ENCODE measurements at regions not wholly inside any gene's neighbourhood (a gene's known extent, or its start where the extent isn't known, plus 50 kb on each side); places are given as distances from the start of the nearest gene placed in this dataset.

DNA sequence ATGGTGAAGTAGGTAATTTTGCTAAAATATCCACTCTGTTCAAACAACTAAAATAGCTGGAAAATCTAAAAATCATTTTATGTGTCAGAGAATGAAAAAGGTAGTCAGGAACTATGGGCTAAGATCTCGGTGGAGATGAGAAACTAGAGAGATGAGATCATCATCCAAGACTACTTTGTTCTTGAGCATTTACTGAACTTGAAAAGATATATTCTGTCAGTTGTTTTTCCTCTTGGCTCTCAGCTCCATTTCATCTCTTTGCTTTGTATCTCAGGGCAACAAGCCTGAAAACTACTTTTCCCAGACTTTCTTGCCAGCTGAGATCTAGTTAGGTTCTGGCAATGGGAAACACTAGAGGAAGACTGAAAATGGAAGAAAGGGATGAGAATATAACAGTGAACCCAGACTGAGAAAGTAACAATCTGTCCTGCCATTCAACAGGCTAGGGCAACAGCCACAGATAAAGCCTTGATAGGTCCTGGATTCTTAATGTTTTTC, 346.2 kb upstream of the MEX3C start:
- no peaks in the 10 kb centered on the region for H3K4me1 ChIP-seq (ENCODE audit: control insufficient read depth in 5 of 5, insufficient read depth in 5 of 5, low read length in 5 of 5)
- no peaks in the 10 kb centered on the region for H3K36me3 ChIP-seq (ENCODE audit: control insufficient read depth in 4 of 4, insufficient read depth in 4 of 4, low read length in 4 of 4)
- WGBS, 2 donors, result 70 to 72% methylated on average over 1 of the region's 1 CpG
- ATAC-seq (ENCODE audit: insufficient read depth, low FRiP score) (no peak), DNase-seq (peak in 1 of 3 donors; percentile 3)
- no peak overlapping the region for H3K27ac ChIP-seq (ENCODE audit: low read depth in 1 of 2, low read length in 1 of 2)
- TF ChIP-seq, protein P1, sequence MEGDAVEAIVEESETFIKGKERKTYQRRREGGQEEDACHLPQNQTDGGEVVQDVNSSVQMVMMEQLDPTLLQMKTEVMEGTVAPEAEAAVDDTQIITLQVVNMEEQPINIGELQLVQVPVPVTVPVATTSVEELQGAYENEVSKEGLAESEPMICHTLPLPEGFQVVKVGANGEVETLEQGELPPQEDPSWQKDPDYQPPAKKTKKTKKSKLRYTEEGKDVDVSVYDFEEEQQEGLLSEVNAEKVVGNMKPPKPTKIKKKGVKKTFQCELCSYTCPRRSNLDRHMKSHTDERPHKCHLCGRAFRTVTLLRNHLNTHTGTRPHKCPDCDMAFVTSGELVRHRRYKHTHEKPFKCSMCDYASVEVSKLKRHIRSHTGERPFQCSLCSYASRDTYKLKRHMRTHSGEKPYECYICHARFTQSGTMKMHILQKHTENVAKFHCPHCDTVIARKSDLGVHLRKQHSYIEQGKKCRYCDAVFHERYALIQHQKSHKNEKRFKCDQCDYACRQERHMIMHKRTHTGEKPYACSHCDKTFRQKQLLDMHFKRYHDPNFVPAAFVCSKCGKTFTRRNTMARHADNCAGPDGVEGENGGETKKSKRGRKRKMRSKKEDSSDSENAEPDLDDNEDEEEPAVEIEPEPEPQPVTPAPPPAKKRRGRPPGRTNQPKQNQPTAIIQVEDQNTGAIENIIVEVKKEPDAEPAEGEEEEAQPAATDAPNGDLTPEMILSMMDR (IDR thresholded peaks at IDR 0.05; ENCODE audit: control extremely low read depth, extremely low read depth), result no peak
- H3K9me3 ChIP-seq (ENCODE audit: control insufficient read depth in 4 of 4, insufficient read depth in 3 of 4, low read length in 3 of 4), result peaks cover 0 to 4% (median 0%) of the 10 kb centered on the region in 4 donors
- no peak overlapping the region for H3K4me3 ChIP-seq
- H3K9ac ChIP-seq (ENCODE audit: insufficient read depth in 1 of 2, low read length in 2 of 2), result no peak overlapping the region
- no peaks in the 10 kb centered on the region for H3K27me3 ChIP-seq (ENCODE audit: control insufficient read depth in 3 of 3, insufficient read depth in 3 of 3, low read length in 2 of 3)

GRCh38 chr18:51545446-51545845, 348.0 kb upstream of the MEX3C start:
- TF ChIP-seq, protein P1 (IDR thresholded peaks at IDR 0.05; ENCODE audit: control extremely low read depth, extremely low read depth), result no peak
- no peak for ATAC-seq (ENCODE audit: insufficient read depth, low FRiP score)
- no peak overlapping the region for H3K9ac ChIP-seq (ENCODE audit: insufficient read depth in 1 of 2, low read length in 2 of 2)
- WGBS, 2 donors, result 86 to 91% methylated on average over 4 of the region's 4 CpGs
- no peaks in the 10 kb centered on the region for H3K4me1 ChIP-seq (ENCODE audit: control insufficient read depth in 5 of 5, insufficient read depth in 5 of 5, low read length in 5 of 5)
- no peak for DNase-seq
- H3K27me3 ChIP-seq (ENCODE audit: control insufficient read depth in 3 of 3, insufficient read depth in 3 of 3, low read length in 2 of 3), result no peaks in the 10 kb centered on the region
- peaks cover 0 to 4% (median 0%) of the 10 kb centered on the region in 4 donors for H3K9me3 ChIP-seq (ENCODE audit: control insufficient read depth in 4 of 4, insufficient read depth in 3 of 4, low read length in 3 of 4)
- no peaks in the 10 kb centered on the region for H3K36me3 ChIP-seq (ENCODE audit: control insufficient read depth in 4 of 4, insufficient read depth in 4 of 4, low read length in 4 of 4)
- H3K27ac ChIP-seq (ENCODE audit: low read depth in 1 of 2, low read length in 1 of 2), result no peak overlapping the region
- H3K4me3 ChIP-seq, result no peak overlapping the region

DNA sequence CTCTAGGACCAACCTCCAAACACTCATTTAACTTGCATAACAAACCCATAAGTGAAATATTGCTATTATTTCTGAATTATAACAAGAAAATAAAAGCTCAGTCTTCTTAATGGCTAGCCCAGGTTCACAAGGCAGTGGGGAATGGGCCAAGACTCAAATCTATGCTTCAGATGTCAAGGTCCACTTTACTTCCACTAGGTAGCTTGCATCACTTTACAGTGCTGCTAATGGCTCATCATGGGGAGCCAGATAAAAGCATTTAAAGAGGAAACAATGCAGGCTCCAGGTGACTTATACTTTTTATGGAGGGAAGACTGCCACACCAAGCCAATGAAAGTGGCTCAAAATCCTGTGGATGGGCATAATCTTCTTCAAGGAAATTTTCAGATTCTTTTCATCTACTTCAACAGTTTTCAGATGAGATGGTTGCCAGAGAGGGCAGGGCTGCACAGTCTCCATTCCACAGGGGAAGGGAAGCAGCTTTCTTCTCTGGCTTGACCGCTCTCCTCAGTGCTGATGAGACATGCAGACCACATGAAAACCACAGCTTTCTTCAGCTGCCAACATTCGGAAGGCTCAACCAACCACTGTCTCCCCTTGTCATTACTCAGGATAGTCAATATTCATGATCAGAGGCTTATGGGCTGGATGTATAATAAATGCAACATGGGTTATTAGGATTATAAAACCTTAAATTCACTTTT, 361.9 kb upstream of the MEX3C start:
- Histone ChIP-seq H3K4me1 (ENCODE audit: control insufficient read depth in 5 of 5, insufficient read depth in 5 of 5, low read length in 5 of 5) (no peaks in the 10 kb centered on the region), H3K27ac (ENCODE audit: low read depth in 1 of 2, low read length in 1 of 2) (no peak overlapping the region), H3K9me3 (ENCODE audit: control insufficient read depth in 4 of 4, insufficient read depth in 3 of 4, low read length in 3 of 4) (peaks cover 0 to 6% (median 0%) of the 10 kb centered on the region in 4 donors), H3K27me3 (ENCODE audit: control insufficient read depth in 3 of 3, insufficient read depth in 3 of 3, low read length in 2 of 3) (no peaks in the 10 kb centered on the region), H3K4me3 (no peak overlapping the region), H3K36me3 (ENCODE audit: control insufficient read depth in 4 of 4, insufficient read depth in 4 of 4, low read length in 4 of 4) (no peaks in the 10 kb centered on the region), H3K9ac (ENCODE audit: insufficient read depth in 1 of 2, low read length in 2 of 2) (no peak overlapping the region)
- TF ChIP-seq, protein P1 (IDR thresholded peaks at IDR 0.05; ENCODE audit: control extremely low read depth, extremely low read depth), result no peak
- no peak for ATAC-seq (ENCODE audit: insufficient read depth, low FRiP score)
- no peak for DNase-seq
- WGBS, 2 donors, result 88 to 91% methylated on average over 2 of the region's 2 CpGs

Measured in lung (tissue), 11 donors.